HG03175 (cell line): ENCODE measurements at regions not wholly inside any gene's neighbourhood (a gene's known extent, or its start where the extent isn't known, plus 50 kb on each side); places are given as distances from the start of the nearest gene placed in this dataset.

Source experiments
- ATAC-seq: cut with Tn5 transposase; IDR thresholded peaks from one replicate; pipeline ENCODE4 v1.9.1; 2021; ENCODE audit warnings: mild to moderate bottlenecking, moderate library complexity; ENCODE audit not compliant: unreplicated experiment

DNA sequence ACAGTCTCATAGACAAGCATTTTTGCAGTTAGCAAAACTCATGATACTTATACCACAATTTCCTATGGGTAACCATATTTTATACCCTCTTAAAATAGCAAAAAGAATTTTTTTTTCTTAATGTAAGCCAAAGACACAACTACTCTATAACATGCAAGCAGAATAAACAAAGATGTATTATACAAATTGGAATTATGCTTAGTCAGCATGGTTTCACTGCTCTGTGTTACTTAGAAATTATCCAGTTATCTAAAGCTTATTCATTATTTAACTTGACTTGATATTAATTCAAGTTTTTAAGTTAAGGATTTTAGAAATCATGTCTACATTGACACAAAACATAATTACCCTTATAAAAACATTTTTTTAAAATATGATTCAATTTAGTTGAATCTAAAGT is 449.8 kb upstream of the CDH2 start:
- ATAC-seq = no peak

DNA sequence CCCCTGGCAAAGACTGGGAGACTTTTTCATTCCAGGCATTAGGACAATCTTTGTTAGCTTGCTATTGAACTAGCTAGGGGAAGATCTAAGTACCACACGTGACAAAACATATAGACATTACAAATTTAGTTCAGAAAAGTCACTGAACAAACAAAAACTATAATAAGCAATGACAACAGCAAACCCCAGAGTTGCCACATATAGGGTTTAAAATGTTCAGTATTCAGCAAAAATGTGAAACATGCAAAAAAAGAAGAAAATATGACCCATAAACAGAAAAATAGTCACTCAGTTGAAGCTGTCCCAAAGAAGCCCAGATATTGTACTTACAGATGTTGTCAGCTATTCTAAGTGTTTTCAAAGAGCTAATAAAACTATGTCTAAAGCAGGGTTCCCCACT is 431.1 kb upstream of the CDH2 start:
- no peak for ATAC-seq

DNA sequence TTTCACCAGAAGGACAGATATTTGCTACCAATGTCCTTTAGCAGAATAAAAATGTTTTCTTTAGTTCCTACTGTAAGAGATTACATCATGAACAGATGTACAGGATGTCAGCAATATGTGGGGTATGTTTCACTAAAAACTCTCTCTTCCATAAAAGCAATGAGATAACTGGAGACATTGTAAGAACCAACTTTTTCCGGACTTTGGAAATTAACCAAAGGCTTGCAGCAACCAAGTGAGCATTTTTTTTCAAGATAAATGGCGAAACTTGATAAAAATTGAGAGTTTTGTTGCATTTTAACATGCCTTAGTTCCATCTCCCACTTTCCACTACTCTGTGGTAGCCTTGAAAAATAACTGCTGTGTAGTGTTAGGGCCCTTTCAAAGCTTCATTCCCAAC is 429.8 kb upstream of the CDH2 start:
- no peak for ATAC-seq

GRCh38 chr18:28602391-28602790 is 425.5 kb upstream of the CDH2 start:
- no peak for ATAC-seq

- no peak for ATAC-seq
Measured at GRCh38 chr18:28594034-28594433, 417.1 kb upstream of the CDH2 start.

DNA sequence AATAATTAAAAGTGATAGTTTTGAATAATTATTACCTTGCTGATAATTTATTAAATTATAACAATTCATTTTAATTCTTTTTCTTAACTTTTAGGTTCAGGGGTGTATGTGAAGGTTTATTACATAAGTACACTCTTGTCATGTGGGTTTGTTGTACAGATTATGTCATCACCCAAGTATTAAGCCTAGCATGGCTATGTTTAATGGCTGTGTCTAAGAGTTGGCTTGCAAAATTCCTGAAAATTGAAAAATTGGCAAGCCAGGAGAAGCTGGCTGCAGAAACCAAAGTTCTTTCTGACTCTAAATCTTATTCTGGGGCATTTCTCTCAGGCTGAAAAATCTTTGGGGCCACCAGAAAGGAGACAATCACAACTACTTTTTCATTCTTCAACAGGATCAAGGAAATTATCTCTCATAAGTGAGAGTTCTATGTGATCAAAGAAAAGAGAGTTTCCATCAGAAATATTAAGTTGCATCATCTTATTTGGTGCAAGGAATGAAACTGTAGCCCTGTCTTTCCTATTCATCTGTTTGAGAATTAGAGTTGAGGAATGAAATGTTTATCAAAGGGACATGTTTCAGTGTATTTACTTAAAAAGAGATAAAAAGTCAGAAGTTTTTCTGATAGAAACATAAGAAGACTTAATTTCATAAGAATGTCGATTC is 412.1 kb upstream of the CDH2 start:
- ATAC-seq = no peak

- ATAC-seq = no peak
Measured at GRCh38 chr18:28584731-28585130, 407.8 kb upstream of the CDH2 start.

DNA sequence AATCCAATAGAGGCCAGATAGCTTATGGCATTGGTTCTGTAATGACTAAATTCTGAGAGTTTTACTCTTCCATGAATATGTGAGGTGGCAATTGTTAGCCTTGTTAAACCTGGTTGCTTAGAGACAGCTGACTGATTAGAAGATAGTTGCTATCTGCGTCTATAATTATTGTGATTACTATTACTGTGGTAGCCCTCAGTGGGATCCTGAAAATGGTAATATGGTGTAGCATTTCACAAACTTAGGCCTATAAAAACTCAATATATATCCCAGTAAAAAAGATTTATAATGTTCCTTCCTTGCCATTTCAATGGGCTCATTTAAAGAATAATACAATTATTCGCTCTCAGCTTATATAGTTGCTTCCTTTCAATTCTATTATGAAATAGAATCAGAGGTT is 405.8 kb upstream of the CDH2 start:
- ATAC-seq = no peak

GRCh38 chr18:28581521-28582071 is 404.7 kb upstream of the CDH2 start:
- no peak for ATAC-seq

DNA sequence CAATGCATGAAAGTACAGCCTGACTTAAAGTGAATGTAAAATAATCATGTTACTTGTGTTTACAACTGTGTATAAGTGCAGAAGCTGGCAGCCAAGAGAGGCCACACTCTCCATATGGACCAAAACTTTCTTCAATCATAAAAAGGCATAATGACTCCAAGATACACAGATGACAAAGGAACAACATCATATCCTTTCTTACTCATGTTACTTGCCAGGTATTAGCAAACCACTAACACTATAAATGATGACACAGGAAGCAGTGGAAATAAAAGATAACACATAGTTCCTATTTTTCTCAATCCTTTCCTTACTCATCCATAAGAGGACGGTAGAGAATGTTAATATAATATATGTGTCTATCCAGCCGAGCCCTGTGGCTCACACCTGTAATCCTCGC is 400.0 kb upstream of the CDH2 start:
- ATAC-seq = no peak

DNA sequence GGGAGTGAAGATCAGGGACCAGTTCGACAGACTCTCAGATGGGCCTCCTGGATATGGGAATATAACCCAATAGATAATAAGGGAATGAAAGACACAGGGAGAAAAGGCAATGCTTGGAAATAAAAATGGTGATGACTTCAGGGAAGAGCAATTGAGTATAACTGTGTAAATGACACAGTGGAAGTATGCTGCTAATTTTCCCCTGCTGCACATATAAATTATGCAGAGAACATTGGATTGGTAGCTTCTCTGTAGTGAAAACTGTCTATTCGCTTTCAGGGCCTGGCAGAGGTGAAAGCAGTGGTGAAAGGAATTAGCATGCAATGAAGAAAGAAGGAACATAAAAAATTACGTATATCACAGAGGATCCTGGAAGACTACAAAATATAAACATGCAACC is 398.2 kb upstream of the CDH2 start:
- no peak for ATAC-seq

DNA sequence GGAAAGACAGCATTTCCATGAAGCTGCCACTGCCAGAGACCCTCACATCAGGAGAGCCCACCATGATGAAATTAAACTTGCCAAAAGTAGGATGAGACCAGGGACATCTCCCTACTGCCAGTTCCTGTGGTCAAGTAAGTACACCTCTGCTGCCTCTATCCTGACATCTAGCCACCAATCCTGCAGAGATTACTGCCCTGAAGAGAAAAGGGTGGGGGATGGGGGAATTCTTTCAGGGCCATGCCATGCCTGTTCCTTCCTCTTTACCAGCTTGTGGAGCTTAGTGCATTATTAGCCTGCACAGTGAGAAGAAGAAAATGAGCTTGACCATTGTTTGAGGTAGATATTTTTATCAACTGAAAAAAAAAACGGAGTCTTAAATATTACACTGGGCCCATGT is 397.2 kb upstream of the CDH2 start:
- ATAC-seq = no peak

DNA sequence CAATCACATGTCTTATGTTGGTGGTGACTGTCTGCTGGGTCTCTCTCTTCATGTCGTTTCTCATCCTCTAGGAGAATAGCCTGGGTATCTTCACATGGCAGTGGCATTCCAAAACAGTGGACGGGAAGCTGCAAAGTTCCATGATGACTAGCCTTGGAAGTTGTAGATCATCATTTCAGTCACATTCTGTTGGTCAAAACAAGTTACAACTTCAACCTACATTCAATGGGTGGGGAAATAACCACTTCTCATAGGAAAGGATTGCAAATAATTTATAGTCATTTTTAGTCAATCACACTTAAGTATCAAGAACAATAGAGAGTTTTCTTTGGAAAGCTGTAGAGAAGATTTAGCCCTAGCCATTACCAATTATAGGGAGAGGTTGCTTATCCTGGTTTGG is 395.0 kb upstream of the CDH2 start:
- no peak for ATAC-seq

GRCh38 chr18:28560331-28560730 is 383.4 kb upstream of the CDH2 start:
- ATAC-seq = no peak

DNA sequence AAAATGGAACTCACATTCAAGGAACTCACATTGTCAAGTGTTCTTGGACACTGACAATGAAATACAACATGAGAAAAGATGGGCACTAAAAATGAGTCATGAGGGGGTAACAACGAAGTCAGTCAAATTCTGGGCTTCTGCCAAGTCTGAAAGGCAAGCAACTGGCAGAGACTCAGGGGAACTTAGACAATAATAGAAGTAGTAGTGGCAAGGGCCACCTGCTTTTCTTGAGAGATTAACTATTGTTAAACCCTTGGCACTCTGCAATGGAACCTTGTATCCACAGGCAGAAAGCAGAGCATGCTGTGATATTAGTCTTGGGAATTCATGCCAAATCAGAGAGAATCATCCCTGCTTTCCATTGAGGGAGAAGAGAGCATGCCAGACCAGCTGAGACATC is 382.6 kb upstream of the CDH2 start:
- no peak for ATAC-seq

DNA sequence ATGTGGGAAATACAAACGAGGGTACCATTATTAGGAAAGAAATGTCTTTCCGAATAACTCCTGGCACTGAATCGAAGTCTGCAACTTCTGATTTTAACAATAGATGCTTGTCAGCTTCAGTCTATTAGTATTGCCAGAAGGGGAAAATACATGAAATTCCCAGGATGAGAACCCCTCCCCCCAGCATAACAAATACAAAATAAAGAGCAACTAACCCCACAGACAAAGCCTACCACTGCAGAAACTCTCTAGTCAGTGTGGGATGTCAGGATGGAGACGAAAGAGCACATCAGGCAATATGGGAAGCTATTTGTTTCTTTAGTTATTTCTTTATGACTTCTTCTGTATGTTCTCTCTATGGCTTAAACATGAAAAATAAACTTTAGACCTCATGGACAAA is 365.0 kb upstream of the CDH2 start:
- no peak for ATAC-seq

GRCh38 chr18:28541276-28541930 is 364.5 kb upstream of the CDH2 start:
- ATAC-seq = no peak

GRCh38 chr18:28529644-28530043 is 352.7 kb upstream of the CDH2 start:
- ATAC-seq = no peak

DNA sequence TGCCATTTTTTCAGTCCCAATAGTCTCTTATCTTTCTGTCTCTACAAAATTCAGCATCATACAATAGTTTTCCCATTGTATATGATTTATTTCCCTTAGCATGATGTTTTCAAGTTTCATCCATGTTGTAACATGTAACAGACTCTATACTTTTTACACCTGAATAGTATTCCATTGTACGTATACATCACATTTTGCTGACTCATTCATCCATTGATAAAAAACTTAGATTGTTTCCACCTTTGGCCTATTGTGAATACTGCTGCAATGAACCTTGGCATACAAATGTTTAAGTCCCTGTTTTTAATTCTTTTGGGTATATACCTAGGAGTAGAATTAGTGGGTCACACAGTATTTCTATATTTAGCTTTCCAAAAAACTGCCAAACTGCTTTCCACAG is 349.3 kb upstream of the CDH2 start:
- ATAC-seq = no peak

DNA sequence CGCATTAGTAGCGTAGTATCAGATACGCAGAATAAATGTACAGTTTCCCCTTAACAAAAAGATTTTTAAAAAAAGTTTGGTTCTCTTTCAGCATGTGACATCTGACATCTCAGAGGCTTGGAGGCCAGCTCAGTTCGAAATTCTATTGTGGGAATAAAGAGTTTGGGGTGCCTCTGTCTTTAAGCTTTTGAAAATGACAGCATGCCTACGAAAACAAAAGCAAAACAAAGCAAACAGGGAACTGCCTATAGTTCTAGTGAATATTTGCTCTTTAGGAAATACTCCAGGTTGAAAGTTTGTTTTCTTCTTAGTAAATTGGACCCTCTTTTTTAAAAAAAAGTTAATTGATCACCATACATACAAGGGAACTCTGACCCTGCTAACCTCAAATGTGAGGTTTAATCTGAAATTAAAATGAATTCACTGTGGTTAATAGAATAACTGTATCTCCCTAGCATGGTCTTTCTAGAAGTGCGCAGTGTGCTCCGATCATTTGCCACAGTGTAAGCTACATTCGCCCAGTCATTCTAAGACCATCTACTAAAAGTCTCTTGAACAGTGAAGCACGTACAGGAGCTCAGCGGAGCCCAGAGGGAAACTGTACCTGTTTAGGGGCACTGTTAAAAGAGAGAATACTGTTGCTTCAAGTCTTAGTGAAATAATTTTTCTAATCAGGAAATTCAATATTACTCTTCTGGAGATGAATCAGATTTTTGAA is 347.0 kb upstream of the CDH2 start:
- ATAC-seq = no peak

- no peak for ATAC-seq
Measured at GRCh38 chr18:28522236-28522635, 345.3 kb upstream of the CDH2 start.

DNA sequence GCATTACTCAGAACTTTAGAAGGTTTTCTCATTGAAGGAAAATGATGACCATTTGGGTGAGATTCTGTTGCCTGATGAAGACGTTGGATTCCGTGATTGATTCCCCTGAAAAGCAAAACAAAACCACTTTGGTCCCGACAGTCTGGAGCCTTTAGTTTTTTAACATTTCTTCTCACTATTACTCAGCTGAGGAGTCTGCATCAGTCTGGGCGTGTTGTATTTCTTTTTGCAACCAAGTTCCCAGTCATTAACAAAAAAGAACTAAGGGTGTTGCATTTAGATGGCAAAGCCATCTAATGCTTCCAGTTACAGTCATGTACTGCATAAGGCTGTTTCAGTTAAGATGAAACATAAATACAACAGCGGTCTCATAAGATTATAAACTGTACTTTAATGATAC is 343.1 kb upstream of the CDH2 start:
- no peak for ATAC-seq
